Kidney (tissue), 13 donors: ENCODE measurements at regions not wholly inside any gene's neighbourhood (a gene's known extent, or its start where the extent isn't known, plus 50 kb on each side); places are given as distances from the start of the nearest gene placed in this dataset.
"Not testable (repeated sequence)": the region's sequence is repeated elsewhere in the genome, so short reads cannot be mapped to it uniquely, and the experiment has no call there.

Experiments used
- DNase-seq, 5 donors: peaks; one replicate each; pipeline ENCODE4 v3.0.0-alpha.2; 2013 to 2020
- FAIRE-seq: peaks from 2 replicates; lab custom pipeline; 2012; peaks lifted over from hg19 to GRCh38; lab: Jason Lieb, UNC
- H3K27ac ChIP-seq, 2 donors: one replicate each; pipeline ENCODE4 v1.7.0; 2013; ENCODE audit warnings: low read depth in 2 of 2, low read length in 2 of 2, inconsistent platforms in 1 of 2
- H3K27me3 ChIP-seq: one replicate; pipeline ENCODE4 v1.7.1; 2013; ENCODE audit warnings: low read length, inconsistent platforms; ENCODE audit not compliant: control insufficient read depth, insufficient read depth
- H3K36me3 ChIP-seq, 3 donors: one replicate each; pipeline versions ENCODE4 v1.7.0 to v1.7.1; 2013; ENCODE audit warnings: low read length in 3 of 3, control low read depth in 1 of 3, inconsistent platforms in 1 of 3; ENCODE audit not compliant: insufficient read depth in 3 of 3, control insufficient read depth in 2 of 3
- H3K4me1 ChIP-seq, 3 donors: one replicate each; pipeline versions ENCODE4 v1.7.0 to v1.7.1; 2013; ENCODE audit warnings: low read length in 3 of 3, inconsistent platforms in 1 of 3, low read depth in 1 of 3; ENCODE audit not compliant: control insufficient read depth in 2 of 3, insufficient read depth in 2 of 3
- H3K4me3 ChIP-seq, 3 donors: one replicate each; pipeline versions ENCODE4 v1.7.0 to v1.8.1; 2013; ENCODE audit warnings: low read length in 3 of 3, control low read depth in 1 of 3, inconsistent platforms in 1 of 3
- H3K9ac ChIP-seq, 3 donors: one replicate each; pipeline versions ENCODE4 v1.7.0 to v1.7.1; 2013; ENCODE audit warnings: low read length in 3 of 3, control low read depth in 1 of 3, inconsistent platforms in 1 of 3
- H3K9me3 ChIP-seq, 3 donors: one replicate each; pipeline versions ENCODE4 v1.7.0 to v1.7.1; 2013; ENCODE audit warnings: low read length in 3 of 3, control low read depth in 1 of 3, inconsistent platforms in 1 of 3; ENCODE audit not compliant: control insufficient read depth in 2 of 3, insufficient read depth in 1 of 3
- CTCF ChIP-seq: IDR thresholded peaks from 3 replicates; pipeline ENCODE4 v1.5.1; 2012; ENCODE audit warnings: mild to moderate bottlenecking, moderate library complexity, borderline replicate concordance; ENCODE audit not compliant: insufficient read depth; ENCODE audit errors: extremely low read depth
- intact Hi-C: fragments of 100-400 bp; cut with DNase I; formaldehyde crosslinking; loops from one replicate; pipeline ENCODE4 v1.11.1; 2022
- donor health status: control.
- donor health status: control.
- donor health status: control.
- donor health status: control.
- donor health status: control.
- donor health status: DM: yes; HTN: yes; CAD: no.
- donor health status: Normal renal cell carcinoma (clear cell type).

GRCh38 chr1:95641386-95641785 is 407.4 kb downstream of the RWDD3 start:
- TF ChIP-seq CTCF: no peak
- no peaks in the 10 kb centered on the region for H3K4me1 ChIP-seq
- H3K27me3 ChIP-seq: no peaks in the 10 kb centered on the region
- H3K4me3 ChIP-seq: no peak overlapping the region
- FAIRE-seq (no peak), DNase-seq (no peak)
- intact Hi-C loops: no loop called here
- no peak overlapping the region for H3K9ac ChIP-seq
- H3K27ac ChIP-seq: no peak overlapping the region
- no peaks in the 10 kb centered on the region for H3K9me3 ChIP-seq
- no peaks in the 10 kb centered on the region for H3K36me3 ChIP-seq

GRCh38 chr1:95642035-95642434 is 408.0 kb downstream of the RWDD3 start:
- TF ChIP-seq CTCF: no peak

GRCh38 chr1:95643071-95643470 is 409.1 kb downstream of the RWDD3 start:
- Histone ChIP-seq H3K36me3 (no peaks in the 10 kb centered on the region), H3K27me3 (no peaks in the 10 kb centered on the region), H3K9me3 (no peaks in the 10 kb centered on the region), H3K9ac (no peak overlapping the region), H3K4me1 (no peaks in the 10 kb centered on the region), H3K4me3 (no peak overlapping the region), H3K27ac (no peak overlapping the region)
- FAIRE-seq (no peak), DNase-seq (no peak)
- intact Hi-C loops: no loop called here
- TF ChIP-seq CTCF: no peak

More at GRCh38 chr1:95642035-95642434, 408.0 kb downstream of the RWDD3 start:
- Histone ChIP-seq H3K36me3 (no peaks in the 10 kb centered on the region), H3K9ac (no peak overlapping the region), H3K4me1 (no peaks in the 10 kb centered on the region), H3K4me3 (no peak overlapping the region), H3K27ac (no peak overlapping the region), H3K9me3 (no peaks in the 10 kb centered on the region), H3K27me3 (no peaks in the 10 kb centered on the region)
- intact Hi-C loops: no loop called here
- FAIRE-seq (no peak), DNase-seq (no peak)

- H3K27me3 ChIP-seq, H3K36me3 ChIP-seq, intact Hi-C loops, H3K27ac ChIP-seq, DNase-seq, FAIRE-seq, H3K9ac ChIP-seq, H3K4me1 ChIP-seq, H3K4me3 ChIP-seq, H3K9me3 ChIP-seq: not testable (repeated sequence)
These were observed 411.1 kb downstream of the RWDD3 start for GRCh38 chr1:95645126-95645525.
